ENCODE measurements at regions not wholly inside any gene's neighbourhood (a gene's known extent, or its start where the extent isn't known, plus 50 kb on each side); places are given as distances from the start of the nearest gene placed in this dataset.

DNA sequence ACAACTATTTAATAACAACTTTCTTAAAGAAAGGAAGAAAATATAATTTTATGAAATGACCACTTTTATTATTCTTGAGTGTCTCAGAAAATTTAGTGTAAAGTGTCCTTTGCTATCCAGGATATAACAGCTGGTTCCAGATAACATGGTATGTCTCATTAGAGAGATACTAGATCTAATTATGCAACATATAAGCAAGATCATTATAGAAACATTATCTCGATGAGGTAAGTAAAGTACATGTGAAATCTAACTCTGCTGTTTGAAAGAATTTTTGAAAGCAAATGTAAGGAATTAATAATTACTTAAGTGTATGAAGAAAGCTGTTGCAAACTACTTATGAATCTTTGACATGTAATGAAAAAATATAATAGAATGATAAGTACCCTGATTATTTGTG lies 887.4 kb upstream of the CXADR start:
- TF ChIP-seq, protein P1, sequence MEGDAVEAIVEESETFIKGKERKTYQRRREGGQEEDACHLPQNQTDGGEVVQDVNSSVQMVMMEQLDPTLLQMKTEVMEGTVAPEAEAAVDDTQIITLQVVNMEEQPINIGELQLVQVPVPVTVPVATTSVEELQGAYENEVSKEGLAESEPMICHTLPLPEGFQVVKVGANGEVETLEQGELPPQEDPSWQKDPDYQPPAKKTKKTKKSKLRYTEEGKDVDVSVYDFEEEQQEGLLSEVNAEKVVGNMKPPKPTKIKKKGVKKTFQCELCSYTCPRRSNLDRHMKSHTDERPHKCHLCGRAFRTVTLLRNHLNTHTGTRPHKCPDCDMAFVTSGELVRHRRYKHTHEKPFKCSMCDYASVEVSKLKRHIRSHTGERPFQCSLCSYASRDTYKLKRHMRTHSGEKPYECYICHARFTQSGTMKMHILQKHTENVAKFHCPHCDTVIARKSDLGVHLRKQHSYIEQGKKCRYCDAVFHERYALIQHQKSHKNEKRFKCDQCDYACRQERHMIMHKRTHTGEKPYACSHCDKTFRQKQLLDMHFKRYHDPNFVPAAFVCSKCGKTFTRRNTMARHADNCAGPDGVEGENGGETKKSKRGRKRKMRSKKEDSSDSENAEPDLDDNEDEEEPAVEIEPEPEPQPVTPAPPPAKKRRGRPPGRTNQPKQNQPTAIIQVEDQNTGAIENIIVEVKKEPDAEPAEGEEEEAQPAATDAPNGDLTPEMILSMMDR (IDR thresholded peaks at IDR 0.05) = no peak
- no peaks in the 10 kb centered on the region for H3K27me3 Mint-ChIP-seq
- no peaks in the 10 kb centered on the region for H3K9me3 Mint-ChIP-seq
- ATAC-seq (no peak), DNase-seq (no peak)
- H3K4me3 Mint-ChIP-seq = no peak overlapping the region
- H3K36me3 Mint-ChIP-seq (ENCODE audit: low read depth) = no peaks in the 10 kb centered on the region
- no peaks in the 10 kb centered on the region for H3K4me1 Mint-ChIP-seq (ENCODE audit: low read depth)
- ChIA-PET CTCF (no interaction called here), POLR2A (no interaction called here)
- H3K27ac Mint-ChIP-seq = no peak overlapping the region
- intact Hi-C loops (cut with micrococcal nuclease) = no loop called here

DNA sequence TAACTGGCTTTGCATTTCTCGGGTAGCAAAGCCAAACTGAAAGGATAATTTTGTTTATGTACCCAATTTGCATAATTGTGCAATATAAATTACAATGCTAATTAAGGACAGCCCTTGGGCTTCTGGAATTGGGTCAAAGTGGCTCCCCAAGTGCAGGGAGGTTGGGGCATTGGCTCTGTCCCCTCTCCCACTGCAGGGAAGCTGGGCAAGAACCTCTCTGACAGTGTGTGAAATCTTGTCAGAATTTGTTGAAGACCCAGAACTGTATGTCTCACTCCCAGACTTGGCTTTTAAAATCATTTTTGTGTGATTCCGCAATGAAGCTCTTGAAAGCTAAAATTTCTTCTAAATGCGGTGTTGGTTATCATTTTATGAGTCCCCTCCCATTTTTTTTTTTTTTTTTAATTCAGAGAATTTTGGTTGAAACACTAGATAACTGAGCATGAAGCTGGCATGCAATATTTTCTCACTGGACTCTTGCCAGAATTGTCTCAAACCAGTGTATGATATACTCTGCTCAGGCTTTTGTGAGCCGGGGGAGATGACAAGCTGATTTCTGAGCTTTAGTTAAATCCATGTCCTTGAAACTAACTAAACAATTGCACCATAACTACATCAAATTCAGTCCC lies 878.9 kb upstream of the CXADR start:
- TF ChIP-seq, protein P1 (IDR thresholded peaks at IDR 0.05) = no peak
- intact Hi-C loops (cut with micrococcal nuclease) = no loop called here
- CTCF ChIA-PET = no interaction called here
- POLR2A ChIA-PET = no interaction called here
- Mint-ChIP-seq H3K36me3 (ENCODE audit: low read depth) (no peaks in the 10 kb centered on the region), H3K27ac (no peak overlapping the region), H3K27me3 (no peaks in the 10 kb centered on the region), H3K9me3 (no peaks in the 10 kb centered on the region), H3K4me1 (ENCODE audit: low read depth) (no peaks in the 10 kb centered on the region), H3K4me3 (no peak overlapping the region)
- DNase-seq (no peak), ATAC-seq (no peak)

DNA sequence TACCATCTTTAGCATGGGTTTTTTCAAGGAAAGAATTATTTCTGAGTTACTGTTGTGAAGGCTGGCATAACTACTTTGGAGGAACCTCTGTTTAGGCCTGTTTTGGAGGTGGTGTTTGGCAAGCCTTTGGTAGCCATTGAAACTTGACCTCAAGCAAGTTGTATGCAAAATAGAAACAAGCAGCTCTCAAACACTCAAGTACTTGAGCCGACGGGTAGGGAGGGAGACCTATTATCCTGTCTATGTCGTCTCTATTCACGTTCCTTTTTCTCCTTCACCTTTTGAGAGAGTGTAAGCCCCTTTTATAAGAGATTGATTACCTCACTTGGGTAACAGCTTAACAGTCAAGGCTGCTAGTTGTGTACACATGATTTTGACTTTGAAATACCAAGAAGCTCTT lies 878.3 kb upstream of the CXADR start:
- Mint-ChIP-seq H3K4me3 (no peak overlapping the region), H3K4me1 (ENCODE audit: low read depth) (no peaks in the 10 kb centered on the region), H3K36me3 (ENCODE audit: low read depth) (no peaks in the 10 kb centered on the region), H3K27ac (no peak overlapping the region), H3K9me3 (no peaks in the 10 kb centered on the region), H3K27me3 (no peaks in the 10 kb centered on the region)
- DNase-seq = no peak
- intact Hi-C loops (cut with micrococcal nuclease) = no loop called here
- TF ChIP-seq, protein P1 (IDR thresholded peaks at IDR 0.05) = no peak
- ChIA-PET CTCF (no interaction called here), POLR2A (no interaction called here)
- no peak for ATAC-seq

DNA sequence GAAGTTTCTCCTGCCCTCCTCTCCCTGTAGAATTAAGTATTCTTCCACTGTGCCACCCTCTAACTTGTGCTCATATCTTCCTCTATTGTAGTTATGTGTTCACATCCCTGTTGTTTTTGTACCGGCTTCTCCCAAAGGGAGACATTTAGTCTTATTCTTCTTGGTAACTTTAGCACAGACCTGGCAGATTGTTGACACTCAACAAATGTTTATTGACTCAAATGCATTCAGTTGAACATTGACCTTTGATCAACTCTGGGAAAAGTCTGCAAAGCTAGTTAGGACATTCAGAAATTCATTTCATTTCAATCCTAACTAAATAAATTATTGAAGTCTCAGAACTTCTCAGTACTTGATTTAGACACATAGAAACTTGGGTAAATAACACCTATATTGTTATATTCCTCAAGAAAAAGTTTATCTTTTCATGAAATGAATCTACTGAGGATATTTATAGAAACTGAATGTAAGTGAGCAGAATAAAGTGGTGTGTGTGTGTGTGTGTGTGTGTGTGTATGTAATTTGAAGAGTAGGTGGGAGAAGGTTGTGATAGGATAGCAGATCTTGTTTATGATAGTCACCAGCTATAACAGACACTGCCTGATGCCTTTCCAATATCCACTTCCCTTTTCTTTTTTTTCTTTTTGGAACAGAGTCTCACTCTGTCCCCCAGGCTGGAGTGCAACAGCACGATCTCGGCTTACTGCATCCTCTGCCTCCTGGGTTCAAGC lies 872.4 kb upstream of the CXADR start:
- Mint-ChIP-seq H3K4me1 (ENCODE audit: low read depth) (no peaks in the 10 kb centered on the region), H3K27ac (no peak overlapping the region), H3K36me3 (ENCODE audit: low read depth) (no peaks in the 10 kb centered on the region), H3K27me3 (no peaks in the 10 kb centered on the region), H3K9me3 (peaks cover 5% of the 10 kb centered on the region), H3K4me3 (no peak overlapping the region)
- TF ChIP-seq, protein P1 (IDR thresholded peaks at IDR 0.05) = no peak
- POLR2A ChIA-PET = no interaction called here
- ATAC-seq = no peak
- CTCF ChIA-PET = no interaction called here
- no peak for DNase-seq
- intact Hi-C loops (cut with micrococcal nuclease) = no loop called here

DNA sequence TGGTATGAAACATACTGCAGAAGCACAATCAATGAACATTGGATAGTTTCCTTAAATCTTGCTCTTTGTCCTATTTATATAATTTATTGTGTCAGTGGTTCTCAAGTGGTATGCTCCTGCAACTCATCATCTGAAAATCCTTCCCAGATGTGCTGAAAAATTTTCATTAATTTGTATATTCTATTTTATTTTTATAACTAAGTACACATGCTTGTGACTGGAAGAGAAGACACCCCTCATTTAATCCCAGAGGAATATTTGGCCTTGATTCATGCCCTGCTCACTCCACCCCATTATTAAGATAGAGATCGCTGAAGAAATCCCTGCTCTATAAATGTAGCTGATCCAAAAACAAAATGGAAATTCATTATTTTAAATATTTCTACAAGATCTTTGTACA lies 870.5 kb upstream of the CXADR start:
- Mint-ChIP-seq H3K9me3 (peaks cover 5% of the 10 kb centered on the region), H3K4me1 (ENCODE audit: low read depth) (no peaks in the 10 kb centered on the region), H3K4me3 (no peak overlapping the region), H3K27me3 (no peaks in the 10 kb centered on the region), H3K27ac (no peak overlapping the region), H3K36me3 (ENCODE audit: low read depth) (no peaks in the 10 kb centered on the region)
- POLR2A ChIA-PET = no interaction called here
- ATAC-seq = no peak
- CTCF ChIA-PET = no interaction called here
- TF ChIP-seq, protein P1 (IDR thresholded peaks at IDR 0.05) = no peak
- DNase-seq = no peak
- intact Hi-C loops (cut with micrococcal nuclease) = no loop called here
